HG03175 (cell line): ENCODE measurements at regions not wholly inside any gene's neighbourhood (a gene's known extent, or its start where the extent isn't known, plus 50 kb on each side); places are given as distances from the start of the nearest gene placed in this dataset.

ENCODE experiments used
- ATAC-seq: cut with Tn5 transposase; IDR thresholded peaks from one replicate; pipeline ENCODE4 v1.9.1; 2021; ENCODE audit warnings: mild to moderate bottlenecking, moderate library complexity; ENCODE audit not compliant: unreplicated experiment

- ATAC-seq = no peak
These were observed 240.9 kb upstream of the MIR17HG start for GRCh38 chr13:91106565-91106964.

GRCh38 chr13:91108315-91108714, 239.2 kb upstream of the MIR17HG start:
- ATAC-seq = no peak

- no peak for ATAC-seq
These were observed 235.8 kb upstream of the MIR17HG start for GRCh38 chr13:91111476-91112200.

- ATAC-seq = no peak
These were observed 235.1 kb upstream of the MIR17HG start for GRCh38 chr13:91112201-91112923.

GRCh38 chr13:91112924-91113277, 234.6 kb upstream of the MIR17HG start:
- no peak for ATAC-seq

GRCh38 chr13:91115776-91116175, 231.7 kb upstream of the MIR17HG start:
- no peak for ATAC-seq

- no peak for ATAC-seq
These were observed 230.1 kb upstream of the MIR17HG start for GRCh38 chr13:91117351-91117750.

GRCh38 chr13:91119643-91120042, 227.8 kb upstream of the MIR17HG start:
- peak; percentile 48 for ATAC-seq

GRCh38 chr13:91122766-91123165, 224.7 kb upstream of the MIR17HG start:
- no peak for ATAC-seq

GRCh38 chr13:91123456-91124127, 223.9 kb upstream of the MIR17HG start:
- no peak for ATAC-seq

- ATAC-seq = no peak
These were observed 220.7 kb upstream of the MIR17HG start for GRCh38 chr13:91126806-91127205.

- ATAC-seq = no peak
These were observed 219.5 kb upstream of the MIR17HG start for GRCh38 chr13:91127995-91128394.

GRCh38 chr13:91132381-91132780, 215.1 kb upstream of the MIR17HG start:
- no peak for ATAC-seq

GRCh38 chr13:91132786-91133185, 214.7 kb upstream of the MIR17HG start:
- ATAC-seq = no peak

GRCh38 chr13:91133941-91134802, 213.3 kb upstream of the MIR17HG start:
- ATAC-seq = peak; percentile 83

- ATAC-seq = no peak
These were observed 212.7 kb upstream of the MIR17HG start for GRCh38 chr13:91134803-91135184.

- no peak for ATAC-seq
These were observed 212.1 kb upstream of the MIR17HG start for GRCh38 chr13:91135376-91135775.

- no peak for ATAC-seq
These were observed 211.5 kb upstream of the MIR17HG start for GRCh38 chr13:91135968-91136367.

- no peak for ATAC-seq
These were observed 210.7 kb upstream of the MIR17HG start for GRCh38 chr13:91136806-91137205.

GRCh38 chr13:91139232-91139631, 208.3 kb upstream of the MIR17HG start:
- ATAC-seq = no peak

- ATAC-seq = no peak
These were observed 205.9 kb upstream of the MIR17HG start for GRCh38 chr13:91141543-91142061.
